Gastrocnemius medialis (tissue), 4 donors: ENCODE measurements at regions not wholly inside any gene's neighbourhood (a gene's known extent, or its start where the extent isn't known, plus 50 kb on each side); places are given as distances from the start of the nearest gene placed in this dataset.

ENCODE experiments used
- ATAC-seq, 2 donors: fragments of 150-250 bp; one replicate each; pipeline ENCODE4 v1.9.1; 2016
- DNase-seq, 2 donors: peaks; one replicate each; pipeline ENCODE4 v3.0.0-alpha.2; 2019
- H3K27ac ChIP-seq, 4 donors: fragments of 200-600 bp; sonication (generic); 1 replicate in 1 of 4; 2 replicates in 3 of 4; pipeline ENCODE4 v1.5.1; 2016 to 2018; ENCODE audit warnings: mild to moderate bottlenecking in 2 of 4, moderate library complexity in 1 of 4
- H3K27me3 ChIP-seq, 3 donors: fragments of 200-600 bp; sonication (generic) in 2 of 3; 1 replicate in 1 of 3; 2 replicates in 2 of 3; pipeline versions ENCODE4 v1.5.1 to v1.6.0; 2016 to 2019; ENCODE audit warnings: mild to moderate bottlenecking in 1 of 3, moderate library complexity in 1 of 3
- H3K36me3 ChIP-seq, 2 donors: fragments of 200-600 bp; sonication (generic) in 1 of 2; one replicate each; pipeline ENCODE4 v1.5.1; 2017 to 2018
- H3K4me1 ChIP-seq, 2 donors: fragments of 200-600 bp; sonication (generic) in 1 of 2; one replicate each; pipeline ENCODE4 v1.5.1; 2016 to 2017; ENCODE audit warnings: mild to moderate bottlenecking in 2 of 2
- H3K4me3 ChIP-seq, 4 donors: fragments of 200-600 bp; sonication (generic) in 3 of 4; 1 replicate in 1 of 4; 2 replicates in 3 of 4; pipeline ENCODE4 v1.5.1; 2016 to 2019; ENCODE audit warnings: mild to moderate bottlenecking in 2 of 4
- H3K9me3 ChIP-seq, 3 donors: fragments of 200-600 bp; sonication (generic) in 2 of 3; 1 replicate in 1 of 3; 2 replicates in 2 of 3; pipeline ENCODE4 v1.5.1; 2016 to 2019
- POLR2A ChIP-seq, 2 donors: fragments of 450-650 bp; IDR thresholded peaks; one replicate each; pipeline ENCODE4 v1.6.1; 2017; ENCODE audit warnings: antibody characterized with exemption in 2 of 2, mild to moderate bottlenecking in 2 of 2, moderate library complexity in 2 of 2
- in situ Hi-C, 4 donors: fragments of 200-750 bp; cut with MboI; loops; one replicate each; pipeline versions ENCODE4 v1.15.0 to v1.8.0; 2017; ENCODE audit warnings: low sequenced_read_pairs in 4 of 4
- intact Hi-C: fragments of 100-400 bp; cut with DNase I; formaldehyde crosslinking; loops from one replicate; pipeline ENCODE4 v1.15.1; 2023; ENCODE audit warnings: low total_unique reads
- TF ChIP-seq, protein P1 (sequence below), 5 experiments: fragments of 450-650 bp in 3 of 5; fragments of 200-600 bp in 2 of 5; sonication (generic) in 2 of 5; IDR thresholded peaks in 4 of 5; conservative IDR thresholded peaks in 1 of 5; 1 replicate in 4 of 5; 2 replicates in 1 of 5; pipeline ENCODE4 v1.5.1; 2016 to 2019; ENCODE audit warnings: antibody characterized with exemption in 5 of 5, mild to moderate bottlenecking in 3 of 5, moderate library complexity in 3 of 5

GRCh38 chr6:129967427-129967826 lies 51.0 kb upstream of the L3MBTL3 start:
- ATAC-seq, result no peak
- no peaks in the 10 kb centered on the region for H3K9me3 ChIP-seq
- in situ Hi-C loops, result no loop called here

GRCh38 chr6:129966125-129966524 lies 52.3 kb upstream of the L3MBTL3 start:
- H3K4me1 ChIP-seq, result no peaks in the 10 kb centered on the region
- in situ Hi-C loops, result no loop called here

More at GRCh38 chr6:129967427-129967826, 51.0 kb upstream of the L3MBTL3 start:
- TF ChIP-seq, protein P1, sequence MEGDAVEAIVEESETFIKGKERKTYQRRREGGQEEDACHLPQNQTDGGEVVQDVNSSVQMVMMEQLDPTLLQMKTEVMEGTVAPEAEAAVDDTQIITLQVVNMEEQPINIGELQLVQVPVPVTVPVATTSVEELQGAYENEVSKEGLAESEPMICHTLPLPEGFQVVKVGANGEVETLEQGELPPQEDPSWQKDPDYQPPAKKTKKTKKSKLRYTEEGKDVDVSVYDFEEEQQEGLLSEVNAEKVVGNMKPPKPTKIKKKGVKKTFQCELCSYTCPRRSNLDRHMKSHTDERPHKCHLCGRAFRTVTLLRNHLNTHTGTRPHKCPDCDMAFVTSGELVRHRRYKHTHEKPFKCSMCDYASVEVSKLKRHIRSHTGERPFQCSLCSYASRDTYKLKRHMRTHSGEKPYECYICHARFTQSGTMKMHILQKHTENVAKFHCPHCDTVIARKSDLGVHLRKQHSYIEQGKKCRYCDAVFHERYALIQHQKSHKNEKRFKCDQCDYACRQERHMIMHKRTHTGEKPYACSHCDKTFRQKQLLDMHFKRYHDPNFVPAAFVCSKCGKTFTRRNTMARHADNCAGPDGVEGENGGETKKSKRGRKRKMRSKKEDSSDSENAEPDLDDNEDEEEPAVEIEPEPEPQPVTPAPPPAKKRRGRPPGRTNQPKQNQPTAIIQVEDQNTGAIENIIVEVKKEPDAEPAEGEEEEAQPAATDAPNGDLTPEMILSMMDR (IDR thresholded peaks at IDR 0.05 in 4 of 5, conservative IDR thresholded peaks at IDR 0.05 in 1 of 5), result no peak
- no peak for TF ChIP-seq POLR2A (IDR thresholded peaks at IDR 0.05)
- no peak overlapping the region for H3K4me3 ChIP-seq
- no peak for DNase-seq
- intact Hi-C loops, result no loop called here
- H3K4me1 ChIP-seq, result no peaks in the 10 kb centered on the region
- no peak overlapping the region for H3K27ac ChIP-seq
- H3K36me3 ChIP-seq, result no peaks in the 10 kb centered on the region
- no peaks in the 10 kb centered on the region for H3K27me3 ChIP-seq

DNA sequence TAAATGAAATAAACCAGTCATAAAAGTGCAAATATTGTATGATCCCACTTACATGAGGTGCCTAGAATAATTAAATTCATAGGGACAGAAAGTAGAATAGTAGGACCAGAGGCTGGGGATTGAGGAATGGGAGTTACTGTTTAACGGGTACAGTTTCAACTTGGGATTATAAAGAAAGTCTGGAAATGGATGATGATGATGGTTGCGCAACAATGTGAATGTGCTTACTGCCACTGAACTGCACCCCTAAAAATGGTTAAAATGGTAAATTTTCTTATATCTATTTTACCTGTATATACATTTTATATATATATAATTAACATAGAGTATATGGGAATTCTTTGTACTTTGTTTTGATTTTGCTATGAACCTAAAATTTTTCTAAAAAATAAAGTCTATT lies 53.3 kb upstream of the L3MBTL3 start:
- Histone ChIP-seq H3K27me3 (no peaks in the 10 kb centered on the region), H3K36me3 (no peaks in the 10 kb centered on the region), H3K27ac (no peak overlapping the region), H3K9me3 (no peaks in the 10 kb centered on the region), H3K4me3 (no peak overlapping the region), H3K4me1 (no peaks in the 10 kb centered on the region)
- in situ Hi-C loops, result no loop called here
- no peak for ATAC-seq
- intact Hi-C loops, result no loop called here
- DNase-seq, result no peak
- TF ChIP-seq, protein P1 (IDR thresholded peaks at IDR 0.05 in 4 of 5, conservative IDR thresholded peaks at IDR 0.05 in 1 of 5), result no peak
- TF ChIP-seq POLR2A (IDR thresholded peaks at IDR 0.05), result no peak

More at GRCh38 chr6:129966125-129966524, 52.3 kb upstream of the L3MBTL3 start:
- ATAC-seq, result no peak
- Histone ChIP-seq H3K27me3 (no peaks in the 10 kb centered on the region), H3K9me3 (no peaks in the 10 kb centered on the region), H3K36me3 (no peaks in the 10 kb centered on the region), H3K27ac (no peak overlapping the region), H3K4me3 (no peak overlapping the region)
- TF ChIP-seq POLR2A (IDR thresholded peaks at IDR 0.05), result no peak
- TF ChIP-seq, protein P1 (IDR thresholded peaks at IDR 0.05 in 4 of 5, conservative IDR thresholded peaks at IDR 0.05 in 1 of 5), result no peak
- no peak for DNase-seq
- intact Hi-C loops, result no loop called here

DNA sequence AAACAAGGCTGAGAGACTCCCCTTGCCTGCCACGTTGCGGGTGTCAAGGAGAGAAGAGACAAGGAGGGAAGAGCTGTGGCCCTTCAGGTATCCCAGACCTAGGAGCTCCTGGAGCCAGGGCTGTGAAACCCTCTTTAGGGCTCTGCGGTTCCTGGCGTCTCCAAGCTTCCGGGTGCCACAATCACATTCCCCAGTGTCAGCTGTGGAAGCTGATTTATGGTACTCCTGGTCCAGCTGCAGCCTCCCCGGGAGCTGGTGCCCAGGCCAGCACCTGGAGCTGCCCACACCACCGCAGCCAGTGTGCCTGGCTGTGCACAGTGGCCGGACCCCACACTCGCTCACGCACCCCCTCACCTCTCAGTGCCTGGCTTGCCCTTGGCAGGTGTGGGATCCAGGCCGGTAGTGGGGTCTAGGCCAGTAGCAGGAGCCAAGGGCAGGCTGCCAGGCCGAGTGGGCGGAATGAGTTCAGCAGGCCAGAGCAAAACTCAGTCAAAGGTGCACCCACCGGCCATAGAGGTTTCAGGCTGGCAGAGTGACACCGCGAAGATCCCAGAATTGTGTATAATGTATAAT lies 58.9 kb upstream of the L3MBTL3 start:
- Histone ChIP-seq H3K4me1 (no peaks in the 10 kb centered on the region), H3K36me3 (no peaks in the 10 kb centered on the region), H3K4me3 (no peak overlapping the region), H3K9me3 (no peaks in the 10 kb centered on the region), H3K27me3 (no peaks in the 10 kb centered on the region), H3K27ac (no peak overlapping the region)
- TF ChIP-seq, protein P1 (IDR thresholded peaks at IDR 0.05 in 4 of 5, conservative IDR thresholded peaks at IDR 0.05 in 1 of 5), result no peak
- TF ChIP-seq POLR2A (IDR thresholded peaks at IDR 0.05), result no peak
- in situ Hi-C loops (no loop called here), intact Hi-C loops (no loop called here)
- ATAC-seq (no peak), DNase-seq (no peak)
